SU-DHL-6 (cell line): ENCODE measurements at regions not wholly inside any gene's neighbourhood (a gene's known extent, or its start where the extent isn't known, plus 50 kb on each side); places are given as distances from the start of the nearest gene placed in this dataset.

Source experiments
- EZH2phosphoT487 ChIP-seq: fragments of 200-600 bp; sonication (generic), shearing (Covaris generic); conservative IDR thresholded peaks from 2 replicates; pipeline ENCODE4 v1.6.1; 2018; ENCODE audit warnings: mild to moderate bottlenecking, antibody characterized with exemption, low read length, moderate library complexity, mixed read lengths
- TF ChIP-seq, protein P1 (sequence below): fragments of 200-600 bp; sonication (generic); IDR thresholded peaks from one replicate; pipeline ENCODE4 v1.5.1; 2017; ENCODE audit warnings: antibody characterized with exemption, mild to moderate bottlenecking, low read length, moderate library complexity; ENCODE audit not compliant: insufficient read depth, poor library complexity, severe bottlenecking

DNA sequence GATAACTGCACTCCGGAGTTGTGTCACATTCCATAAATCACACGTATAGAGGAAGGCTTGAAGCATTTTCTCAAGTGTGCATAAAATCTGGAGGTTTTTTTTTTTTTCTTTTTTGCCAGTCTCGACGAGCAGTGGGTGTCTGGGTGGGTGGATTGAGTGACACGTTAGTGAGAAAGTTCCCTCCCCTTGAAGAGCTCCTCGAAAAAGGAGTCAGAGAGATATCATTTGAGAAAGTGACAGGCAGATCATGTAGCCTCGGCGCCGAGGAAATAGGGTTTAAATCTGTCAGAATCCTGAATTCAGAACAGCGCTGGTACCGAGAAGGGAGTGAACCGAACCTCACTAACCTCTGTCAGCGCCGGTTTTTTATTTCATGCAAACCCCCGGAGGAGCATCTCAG is 269.5 kb upstream of the ARID1B start:
- TF ChIP-seq, protein P1, sequence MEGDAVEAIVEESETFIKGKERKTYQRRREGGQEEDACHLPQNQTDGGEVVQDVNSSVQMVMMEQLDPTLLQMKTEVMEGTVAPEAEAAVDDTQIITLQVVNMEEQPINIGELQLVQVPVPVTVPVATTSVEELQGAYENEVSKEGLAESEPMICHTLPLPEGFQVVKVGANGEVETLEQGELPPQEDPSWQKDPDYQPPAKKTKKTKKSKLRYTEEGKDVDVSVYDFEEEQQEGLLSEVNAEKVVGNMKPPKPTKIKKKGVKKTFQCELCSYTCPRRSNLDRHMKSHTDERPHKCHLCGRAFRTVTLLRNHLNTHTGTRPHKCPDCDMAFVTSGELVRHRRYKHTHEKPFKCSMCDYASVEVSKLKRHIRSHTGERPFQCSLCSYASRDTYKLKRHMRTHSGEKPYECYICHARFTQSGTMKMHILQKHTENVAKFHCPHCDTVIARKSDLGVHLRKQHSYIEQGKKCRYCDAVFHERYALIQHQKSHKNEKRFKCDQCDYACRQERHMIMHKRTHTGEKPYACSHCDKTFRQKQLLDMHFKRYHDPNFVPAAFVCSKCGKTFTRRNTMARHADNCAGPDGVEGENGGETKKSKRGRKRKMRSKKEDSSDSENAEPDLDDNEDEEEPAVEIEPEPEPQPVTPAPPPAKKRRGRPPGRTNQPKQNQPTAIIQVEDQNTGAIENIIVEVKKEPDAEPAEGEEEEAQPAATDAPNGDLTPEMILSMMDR = no peak
- TF ChIP-seq EZH2phosphoT487 = no peak
